M059J (cell line): ENCODE measurements at regions not wholly inside any gene's neighbourhood (a gene's known extent, or its start where the extent isn't known, plus 50 kb on each side); places are given as distances from the start of the nearest gene placed in this dataset.

Experiments
- DNase-seq: peaks from one replicate; pipeline ENCODE4 v3.0.0-alpha.2; 2012; ENCODE audit warnings: low read depth

- DNase-seq = no peak
Observed at GRCh38 chr20:48204499-48204898, 419.2 kb upstream of the SULF2 start.

DNA sequence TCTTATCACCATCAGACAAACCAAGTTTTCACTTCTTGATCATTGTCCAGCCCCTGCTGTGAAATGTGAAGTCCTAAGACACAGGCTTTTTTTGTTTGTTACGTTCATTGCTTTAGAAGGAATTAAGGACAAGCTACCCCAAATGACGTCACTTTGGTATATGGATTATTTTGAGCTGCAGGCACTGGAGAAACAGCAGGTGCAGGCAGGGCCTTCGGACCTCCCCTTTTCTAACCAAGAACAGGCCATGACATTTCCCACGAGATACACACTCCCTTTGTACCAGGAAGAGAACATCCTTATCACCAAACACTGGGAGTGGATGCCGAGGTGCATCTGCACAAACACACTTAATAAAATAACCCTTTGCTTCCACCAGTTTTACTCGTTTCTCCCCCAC is 418.0 kb upstream of the SULF2 start:
- no peak for DNase-seq

DNA sequence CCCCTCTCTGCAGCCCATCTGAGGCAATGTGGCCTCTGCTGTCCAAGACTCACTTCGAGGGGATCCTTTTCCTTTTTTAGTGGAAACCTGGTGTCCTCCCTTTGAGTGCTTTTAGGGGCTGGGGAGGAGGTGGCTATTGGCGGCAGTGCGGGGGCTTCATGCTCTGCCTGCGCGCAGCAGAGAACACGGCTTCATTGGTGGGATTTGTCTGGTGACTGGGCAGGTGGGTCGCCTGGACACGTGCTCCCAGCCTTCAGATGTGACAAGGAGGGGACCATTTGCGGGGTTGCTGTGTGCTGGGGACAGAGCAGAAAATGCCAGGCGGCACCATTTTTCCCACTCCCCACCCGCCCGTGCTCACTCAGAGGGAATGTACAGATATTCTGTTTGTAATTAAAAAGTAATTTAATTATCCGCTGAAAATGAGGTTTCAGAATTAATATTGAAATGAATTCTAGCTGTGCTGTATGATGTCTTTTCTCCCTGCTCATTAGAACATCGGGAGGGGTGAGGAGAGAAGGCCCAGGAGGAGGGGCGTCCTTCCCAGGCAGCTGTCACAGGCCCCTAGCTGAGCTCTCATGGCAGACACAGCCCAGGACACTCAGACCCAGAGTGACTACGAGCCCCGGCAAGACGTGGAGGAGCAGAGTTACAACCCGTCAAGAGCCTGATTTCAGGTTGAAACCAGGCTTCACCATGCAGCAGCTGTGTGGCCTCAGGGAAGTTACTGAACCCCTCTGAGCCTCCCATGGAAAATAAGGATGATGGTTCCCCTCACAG is 417.2 kb upstream of the SULF2 start:
- no peak for DNase-seq

GRCh38 chr20:48201885-48202284 is 416.6 kb upstream of the SULF2 start:
- DNase-seq = no peak

DNA sequence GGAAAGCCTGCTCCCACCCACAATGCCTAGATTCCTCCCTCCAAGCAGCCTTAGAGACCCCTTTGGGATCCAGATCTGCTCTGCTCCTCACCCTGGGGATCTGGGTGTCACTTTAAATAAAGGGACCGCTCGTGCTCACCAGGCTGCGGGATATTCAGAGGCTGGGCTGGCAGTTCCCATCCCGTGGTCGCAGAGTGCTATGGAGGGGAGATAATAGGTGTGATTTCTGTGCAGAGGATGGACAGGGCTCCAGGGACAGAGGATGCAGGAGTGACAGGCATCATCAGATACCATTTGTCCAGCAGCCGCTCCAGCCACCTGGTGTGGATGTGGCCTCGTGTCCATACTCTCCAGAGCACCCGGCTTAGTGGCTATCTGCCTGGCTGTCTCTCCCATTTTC is 415.9 kb upstream of the SULF2 start:
- DNase-seq = no peak

DNA sequence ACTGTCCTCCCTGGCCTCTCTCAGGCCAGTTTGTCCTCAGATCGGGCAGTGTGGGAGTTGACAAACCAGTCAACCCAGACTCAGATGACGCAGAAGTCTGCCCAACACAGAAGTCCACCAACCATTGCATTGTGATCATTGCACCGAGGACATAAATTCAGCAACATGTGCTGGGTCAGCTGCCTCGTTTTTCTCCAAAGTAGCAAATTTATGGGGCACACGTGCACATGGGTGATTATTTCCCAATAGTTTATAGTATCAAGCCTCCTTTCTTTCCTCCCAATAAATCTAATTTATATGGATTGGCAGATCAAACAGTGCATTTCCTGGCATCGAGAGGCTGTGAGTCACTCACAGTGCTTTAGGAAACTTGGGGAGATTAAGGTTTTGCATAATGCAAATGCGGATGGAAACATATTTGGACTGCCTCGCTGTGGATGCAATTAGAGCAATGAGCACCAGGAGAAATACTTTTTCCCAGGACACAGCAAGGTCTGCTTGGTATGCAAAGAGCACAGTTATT is 413.7 kb upstream of the SULF2 start:
- DNase-seq = peak; percentile 32

DNA sequence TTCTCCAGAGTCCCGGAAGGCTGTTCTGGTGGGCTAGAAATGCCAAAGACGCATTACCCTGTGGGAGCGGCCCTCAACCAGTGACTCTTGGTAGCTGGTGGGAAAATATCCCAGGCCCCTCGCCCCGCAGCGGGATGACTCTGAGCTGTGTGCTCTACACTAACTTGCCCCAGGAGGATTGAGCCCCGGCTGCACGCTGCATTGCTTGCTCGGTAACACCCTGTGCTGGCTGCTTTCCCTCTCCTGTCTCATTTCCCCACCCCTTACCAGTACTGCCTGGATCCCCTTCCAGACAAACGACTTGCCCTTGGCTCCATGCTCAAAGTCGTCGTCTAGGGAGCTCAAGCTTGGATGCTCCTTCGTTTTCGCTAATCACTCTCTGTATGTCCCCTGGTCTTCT is 411.8 kb upstream of the SULF2 start:
- no peak for DNase-seq

- no peak for DNase-seq
Observed at GRCh38 chr20:48196486-48196885, 411.2 kb upstream of the SULF2 start.

DNA sequence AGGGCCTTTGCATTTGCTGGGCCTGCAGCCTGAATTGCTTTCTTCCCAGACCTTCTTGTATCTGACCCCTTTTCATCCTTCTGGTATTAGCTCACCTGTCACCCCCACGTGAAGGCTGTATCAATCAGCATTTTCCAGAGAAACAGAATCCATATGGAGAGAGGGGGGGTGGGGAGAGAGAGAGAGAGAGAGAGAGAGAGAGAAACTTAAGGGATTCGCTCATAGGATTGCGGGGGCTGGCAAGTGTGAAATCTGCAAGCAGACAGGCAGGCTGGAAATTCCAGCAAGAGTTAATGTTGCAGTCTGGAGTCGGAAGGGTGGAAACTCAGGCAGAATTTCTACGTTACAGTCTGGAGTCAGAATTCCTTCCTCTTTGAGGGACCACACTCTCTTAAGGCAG is 410.7 kb upstream of the SULF2 start:
- DNase-seq = no peak

DNA sequence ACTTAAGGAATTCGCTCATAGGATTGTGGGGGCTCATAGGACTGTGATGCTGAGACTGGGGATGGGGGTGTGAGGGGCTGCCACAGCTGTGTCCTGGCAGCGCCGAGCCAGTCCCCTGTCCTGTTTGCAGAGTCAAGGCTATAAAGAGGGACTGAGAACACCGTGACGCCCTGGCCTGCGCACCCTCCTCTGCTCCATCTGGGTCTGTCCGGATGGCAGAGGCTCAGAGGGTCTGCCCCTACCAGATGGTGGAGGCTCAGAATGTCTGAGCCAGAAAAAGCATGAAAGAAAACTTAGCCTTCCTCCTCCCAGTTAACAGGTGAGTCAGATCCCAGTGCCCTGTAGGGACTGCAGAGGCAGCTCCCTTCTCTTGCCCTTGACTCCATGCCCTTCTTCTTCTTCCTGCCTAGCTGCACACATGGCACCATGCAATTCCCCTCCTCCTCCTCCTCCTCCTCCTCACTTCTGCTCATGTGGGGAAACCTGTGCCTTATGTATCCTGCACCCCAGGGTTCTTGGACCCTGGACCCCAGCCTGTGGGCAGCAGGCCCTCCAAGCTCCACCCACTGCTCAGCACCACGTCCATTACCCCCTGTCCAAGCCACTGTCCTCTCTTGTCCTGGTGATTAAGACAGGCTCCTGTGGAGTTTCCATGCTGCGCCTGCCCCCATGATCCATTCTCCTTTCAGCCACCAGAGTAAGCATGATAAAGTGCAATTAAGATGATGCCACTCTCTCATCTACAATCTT is 410.0 kb upstream of the SULF2 start:
- DNase-seq = no peak

DNA sequence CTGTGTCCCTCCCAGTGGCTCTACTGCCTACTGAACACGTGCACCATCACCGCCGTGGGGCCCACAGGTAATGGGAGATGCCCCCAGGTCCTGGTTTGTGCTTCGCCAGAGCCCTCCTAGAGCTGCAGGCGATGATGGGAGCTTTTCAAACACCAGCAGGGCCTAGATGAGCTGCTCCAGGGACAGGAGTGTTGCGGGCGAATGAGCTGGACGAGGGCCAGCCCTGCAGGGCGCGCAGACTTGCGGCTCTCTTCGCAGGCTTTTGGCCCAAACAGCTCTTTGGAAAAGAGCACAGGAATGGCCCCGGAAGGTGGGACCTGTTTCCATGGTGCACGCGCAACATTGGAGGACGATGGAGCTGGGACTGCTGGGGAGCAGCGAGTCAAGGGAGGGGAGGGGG is 409.3 kb upstream of the SULF2 start:
- no peak for DNase-seq

- DNase-seq = no peak
Observed at GRCh38 chr20:48193627-48194425, 408.5 kb upstream of the SULF2 start.

- DNase-seq = no peak
Observed at GRCh38 chr20:48192109-48192508, 406.8 kb upstream of the SULF2 start.

DNA sequence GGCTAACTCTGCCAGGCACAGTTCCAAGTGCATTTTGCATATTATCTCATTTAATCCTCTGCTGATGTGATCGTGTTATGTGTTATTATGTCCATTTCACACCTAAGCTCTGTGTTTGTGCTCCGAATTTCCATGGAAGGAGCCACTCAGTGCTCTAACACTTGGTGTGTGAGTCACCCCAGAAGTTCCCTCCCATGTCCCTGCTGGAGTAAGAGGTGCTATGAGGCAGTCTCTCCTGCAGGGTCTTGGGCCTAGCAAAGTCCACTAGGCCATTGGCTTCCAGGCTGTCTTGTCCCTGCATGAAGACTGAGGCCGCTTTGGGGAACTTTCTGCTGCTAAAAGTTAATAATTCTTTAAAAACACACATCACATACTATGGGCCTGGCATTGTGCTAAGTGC is 405.9 kb upstream of the SULF2 start:
- DNase-seq = peak; percentile 62

DNA sequence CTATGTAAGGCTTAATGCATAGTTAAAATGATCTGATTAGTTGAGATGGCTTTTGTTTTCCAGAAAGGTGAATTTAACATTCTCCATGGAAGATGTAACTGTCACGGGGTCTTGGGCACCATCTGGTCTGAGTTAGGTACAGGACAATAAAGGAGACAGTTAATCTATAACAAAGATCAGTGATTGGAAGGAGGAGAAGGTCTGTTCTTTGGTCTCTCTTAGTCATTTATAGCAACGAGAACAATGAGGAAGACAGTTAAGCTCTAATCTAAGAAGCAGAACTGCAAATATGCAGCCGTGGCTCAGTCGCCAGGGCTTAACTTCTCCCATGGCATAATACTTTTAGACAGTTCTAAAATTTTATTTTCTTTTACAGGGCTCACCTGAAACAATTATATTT is 405.5 kb upstream of the SULF2 start:
- no peak for DNase-seq

DNA sequence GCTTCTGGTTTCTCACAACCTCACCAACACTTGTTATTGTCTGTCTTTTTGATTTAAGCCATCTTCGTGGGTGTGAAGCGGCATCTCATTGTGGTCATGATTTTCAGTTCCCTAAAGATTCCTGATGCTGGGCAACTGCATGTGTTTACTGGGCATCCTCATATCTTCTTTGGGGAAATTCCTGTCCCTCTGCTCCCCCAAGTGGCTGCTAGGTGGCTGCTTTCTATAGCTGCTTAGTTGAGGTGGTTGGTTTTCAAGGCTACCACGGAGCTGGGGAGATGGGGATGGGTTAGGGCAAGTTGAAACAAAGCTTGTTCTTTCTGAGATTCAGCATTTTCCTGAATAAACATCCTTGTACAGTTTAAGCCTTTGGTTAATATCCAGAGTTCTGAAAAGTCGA is 403.9 kb upstream of the SULF2 start:
- peak; percentile 78 for DNase-seq

DNA sequence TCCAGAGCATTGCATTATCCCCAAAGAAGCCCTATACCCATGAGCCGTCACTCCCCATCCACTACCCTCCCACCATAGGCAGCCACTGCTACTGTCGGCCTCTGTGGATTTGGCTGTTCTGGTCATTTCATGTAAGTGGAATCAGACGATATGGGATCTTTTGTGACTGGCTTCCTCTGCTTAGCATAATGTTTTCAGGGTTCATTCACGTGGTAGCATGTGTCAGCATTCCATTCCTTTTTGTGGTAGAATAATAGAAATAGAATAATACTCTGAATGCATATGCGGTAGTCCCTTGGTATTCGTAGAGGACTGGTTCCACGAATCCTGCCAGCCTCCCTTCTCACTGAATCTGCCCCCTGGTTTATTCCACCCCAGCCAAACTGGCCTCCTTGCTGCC is 402.6 kb upstream of the SULF2 start:
- DNase-seq = peak; percentile 89

- peak; percentile 43 for DNase-seq
Observed at GRCh38 chr20:48186915-48187314, 401.6 kb upstream of the SULF2 start.

- peak; percentile 63 for DNase-seq
Observed at GRCh38 chr20:48186447-48186846, 401.2 kb upstream of the SULF2 start.

- no peak for DNase-seq
Observed at GRCh38 chr20:48184229-48184628, 398.9 kb upstream of the SULF2 start.

DNA sequence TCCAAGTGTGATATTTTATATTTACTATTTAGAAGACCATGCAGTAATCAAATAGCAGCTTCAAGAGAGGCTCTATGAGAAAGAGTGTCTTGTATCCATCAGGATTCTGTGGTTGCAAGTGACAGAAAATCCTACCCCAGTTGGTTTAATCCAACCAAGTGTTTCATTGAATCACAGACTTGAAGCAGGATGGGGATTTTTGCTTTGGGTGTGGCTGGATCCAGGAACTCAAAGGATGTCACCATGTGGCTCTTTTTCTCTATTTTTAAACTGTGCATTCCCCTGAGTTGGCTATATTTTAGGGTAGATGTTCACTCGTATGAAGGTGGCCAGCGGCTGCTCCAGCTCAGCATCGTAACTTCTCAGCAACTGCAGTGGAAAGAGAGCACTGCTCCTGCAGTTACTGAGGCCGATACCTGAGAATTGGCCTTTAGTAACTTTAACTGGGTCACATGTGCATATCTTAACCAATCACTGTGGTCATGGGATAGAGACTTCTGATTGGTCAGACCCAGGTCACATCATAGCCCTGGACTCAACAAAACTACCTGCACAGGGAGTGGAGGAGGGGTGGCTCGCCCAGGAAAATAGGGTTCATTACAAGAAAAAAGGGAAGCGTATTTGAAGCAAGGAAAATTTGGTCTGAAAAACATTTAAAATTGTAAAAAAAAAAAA is 396.1 kb upstream of the SULF2 start:
- DNase-seq = peak; percentile 50

DNA sequence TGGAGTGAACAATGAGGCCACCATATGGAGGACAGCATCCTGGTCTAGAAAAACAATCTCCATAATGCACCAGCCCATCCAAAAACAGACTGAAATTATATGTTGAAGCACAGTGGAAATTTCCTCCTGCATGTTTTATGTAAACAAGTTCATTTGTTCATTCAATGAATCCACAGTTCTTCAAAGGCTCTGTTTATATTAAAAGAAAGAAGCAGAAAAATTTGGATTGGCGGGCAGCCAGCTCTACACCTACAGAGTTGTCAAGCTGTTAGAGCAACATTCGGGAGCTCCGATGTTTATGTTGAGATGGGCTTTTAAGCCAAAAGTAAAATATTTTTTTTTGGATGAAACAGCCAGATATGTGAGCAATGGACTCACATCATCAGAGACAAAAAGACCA is 395.3 kb upstream of the SULF2 start:
- peak; percentile 93 for DNase-seq
